ENCODE measurements at regions not wholly inside any gene's neighbourhood (a gene's known extent, or its start where the extent isn't known, plus 50 kb on each side); places are given as distances from the start of the nearest gene placed in this dataset.
A peak's percentile ranks its signal among the peaks of the same experiment; 100 is the strongest.
"Not testable (repeated sequence)": the region's sequence is repeated elsewhere in the genome, so short reads cannot be mapped to it uniquely, and the experiment has no call there.

- Histone ChIP-seq H3K27ac (no peak overlapping the region), H3K4me3 (no peak overlapping the region)
Measured at GRCh38 chr4:104020641-104021040, 300.9 kb upstream of the TACR3 start.

- Histone ChIP-seq H3K27ac (no peak overlapping the region), H3K4me3 (no peak overlapping the region)
Measured at GRCh38 chr4:104017213-104017612, 297.4 kb upstream of the TACR3 start.

GRCh38 chr4:104015680-104016079 is 295.9 kb upstream of the TACR3 start:
- no peak overlapping the region for H3K27ac ChIP-seq
- H3K4me3 ChIP-seq = no peak overlapping the region

- no peak overlapping the region for H3K27ac ChIP-seq
- H3K4me3 ChIP-seq = no peak overlapping the region
Measured at GRCh38 chr4:104010722-104011121, 290.9 kb upstream of the TACR3 start.

GRCh38 chr4:104002318-104002717 is 282.5 kb upstream of the TACR3 start:
- not testable (repeated sequence) for H3K27ac ChIP-seq, H3K4me3 ChIP-seq

GRCh38 chr4:103998756-103999155 is 279.0 kb upstream of the TACR3 start:
- no peak overlapping the region for H3K4me3 ChIP-seq
- H3K27ac ChIP-seq = no peak overlapping the region

GRCh38 chr4:103996637-103997036 is 276.9 kb upstream of the TACR3 start:
- no peak overlapping the region for H3K4me3 ChIP-seq
- peak overlapping the region in 14 of 21 experiments; percentile 9 to 80 (median 55) for H3K27ac ChIP-seq

- Histone ChIP-seq H3K27ac (peak overlapping the region in 14 of 21 experiments; percentile 9 to 80 (median 55)), H3K4me3 (no peak overlapping the region)
Measured at GRCh38 chr4:103996064-103996463, 276.3 kb upstream of the TACR3 start.

- Histone ChIP-seq H3K27ac (no peak overlapping the region), H3K4me3 (no peak overlapping the region)
Measured at GRCh38 chr4:103994059-103994458, 274.3 kb upstream of the TACR3 start.

GRCh38 chr4:103982454-103982853 is 262.7 kb upstream of the TACR3 start:
- Histone ChIP-seq H3K27ac (no peak overlapping the region), H3K4me3 (no peak overlapping the region)

GRCh38 chr4:103948244-103949018 is 228.6 kb upstream of the TACR3 start:
- no peak overlapping the region for H3K27ac ChIP-seq
- no peak overlapping the region for H3K4me3 ChIP-seq

GRCh38 chr4:103947617-103948016 is 227.8 kb upstream of the TACR3 start:
- H3K4me3 ChIP-seq = no peak overlapping the region
- H3K27ac ChIP-seq = no peak overlapping the region

- not testable (repeated sequence) for H3K27ac ChIP-seq, H3K4me3 ChIP-seq
Measured at GRCh38 chr4:103946621-103947268, 227.0 kb upstream of the TACR3 start.

GRCh38 chr4:103938488-103938887 is 218.7 kb upstream of the TACR3 start:
- Histone ChIP-seq H3K27ac (no peak overlapping the region), H3K4me3 (no peak overlapping the region)

GRCh38 chr4:103936653-103937145 is 216.9 kb upstream of the TACR3 start:
- no peak overlapping the region for H3K27ac ChIP-seq
- no peak overlapping the region for H3K4me3 ChIP-seq

- Histone ChIP-seq H3K27ac (no peak overlapping the region), H3K4me3 (no peak overlapping the region)
Measured at GRCh38 chr4:103934178-103934789, 214.5 kb upstream of the TACR3 start.

GRCh38 chr4:103928370-103928769 is 208.6 kb upstream of the TACR3 start:
- Histone ChIP-seq H3K27ac (no peak overlapping the region), H3K4me3 (no peak overlapping the region)

GRCh38 chr4:103923551-103923950 is 203.8 kb upstream of the TACR3 start:
- Histone ChIP-seq H3K27ac (no peak overlapping the region), H3K4me3 (no peak overlapping the region)

- Histone ChIP-seq H3K4me3 (no peak overlapping the region), H3K27ac (no peak overlapping the region)
Measured at GRCh38 chr4:103918214-103918613, 198.4 kb upstream of the TACR3 start.

GRCh38 chr4:103915224-103915869 is 195.6 kb upstream of the TACR3 start:
- no peak overlapping the region for H3K27ac ChIP-seq
- H3K4me3 ChIP-seq = no peak overlapping the region

Measured in skin epidermis (tissue), 12 donors.